H54 (cell line): ENCODE measurements at regions not wholly inside any gene's neighbourhood (a gene's known extent, or its start where the extent isn't known, plus 50 kb on each side); places are given as distances from the start of the nearest gene placed in this dataset.
"Not testable (repeated sequence)": the region's sequence is repeated elsewhere in the genome, so short reads cannot be mapped to it uniquely, and the experiment has no call there.

Experiments used
- DNase-seq: peaks from one replicate; pipeline ENCODE4 v3.0.0; 2011; ENCODE audit warnings: low spot score, mixed read lengths; ENCODE audit not compliant: insufficient read length
- FAIRE-seq: peaks from 3 replicates; lab custom pipeline; 2011; peaks lifted over from hg19 to GRCh38; lab: Jason Lieb, UNC
- POLR2A ChIP-seq: IDR thresholded peaks from 2 replicates; pipeline ENCODE4 v1.6.1; 2011; ENCODE audit warnings: low read depth, mild to moderate bottlenecking, low read length

- DNase-seq, result no peak
- no peak for TF ChIP-seq POLR2A
- FAIRE-seq, result no peak
These were observed 125.3 kb upstream of the TACR3 start for GRCh38 chr4:103845075-103845474.

DNA sequence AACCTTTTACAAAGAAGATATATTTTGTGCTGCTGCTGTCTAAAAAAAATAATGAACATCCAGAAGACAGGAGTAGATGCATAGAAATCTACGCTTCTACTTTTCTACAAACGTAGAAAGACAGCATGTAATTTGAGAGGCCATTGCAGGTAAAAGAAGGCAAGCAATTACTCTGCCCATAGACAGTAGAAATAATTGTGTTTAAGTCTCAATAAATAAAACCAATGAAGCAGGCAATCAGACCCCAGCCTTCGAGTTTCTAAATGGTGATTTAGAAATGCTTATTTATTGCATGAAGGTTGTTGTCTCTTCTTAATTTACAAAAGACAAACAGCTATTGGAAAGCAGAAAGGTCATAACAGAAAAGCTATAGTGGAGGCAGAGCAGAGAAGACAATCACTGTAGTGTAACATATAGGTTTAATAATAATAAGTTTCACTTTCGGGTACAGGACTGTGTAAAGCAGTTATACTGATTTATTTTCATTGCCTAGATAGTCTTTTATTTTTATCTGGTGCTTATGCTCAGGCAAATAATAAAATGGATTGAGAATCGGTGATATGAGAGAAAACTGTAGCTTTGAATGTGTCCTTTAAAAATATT, 123.0 kb upstream of the TACR3 start:
- FAIRE-seq (no peak), DNase-seq (no peak)
- TF ChIP-seq POLR2A, result no peak

GRCh38 chr4:103842076-103842475, 122.3 kb upstream of the TACR3 start:
- FAIRE-seq, result no peak
- no peak for DNase-seq
- no peak for TF ChIP-seq POLR2A

GRCh38 chr4:103810308-103810707, 90.5 kb upstream of the TACR3 start:
- not testable (repeated sequence) for FAIRE-seq, DNase-seq

DNA sequence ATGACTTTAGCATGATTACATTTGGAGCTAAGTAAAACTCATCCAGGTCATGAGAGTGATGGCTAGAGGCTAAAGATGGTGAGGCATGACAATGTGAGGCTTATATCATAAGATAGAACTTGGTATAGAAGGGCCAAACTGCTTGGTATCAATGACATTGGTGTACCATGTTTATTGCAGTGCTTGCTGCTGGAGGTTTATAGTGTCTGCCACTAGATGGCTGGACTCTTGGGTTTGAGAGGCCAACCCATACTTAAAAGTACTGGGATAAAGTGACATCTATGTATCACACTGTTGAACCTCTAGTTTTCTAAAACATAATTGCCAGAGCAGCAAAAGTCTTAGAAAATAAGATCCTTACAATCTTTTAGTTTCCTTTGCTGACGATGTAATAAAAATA, 83.0 kb upstream of the TACR3 start:
- TF ChIP-seq POLR2A, result no peak
- no peak for FAIRE-seq
- no peak for DNase-seq

- FAIRE-seq (no peak), DNase-seq (no peak)
- TF ChIP-seq POLR2A, result no peak
These were observed 67.3 kb upstream of the TACR3 start for GRCh38 chr4:103787057-103787456.

DNA sequence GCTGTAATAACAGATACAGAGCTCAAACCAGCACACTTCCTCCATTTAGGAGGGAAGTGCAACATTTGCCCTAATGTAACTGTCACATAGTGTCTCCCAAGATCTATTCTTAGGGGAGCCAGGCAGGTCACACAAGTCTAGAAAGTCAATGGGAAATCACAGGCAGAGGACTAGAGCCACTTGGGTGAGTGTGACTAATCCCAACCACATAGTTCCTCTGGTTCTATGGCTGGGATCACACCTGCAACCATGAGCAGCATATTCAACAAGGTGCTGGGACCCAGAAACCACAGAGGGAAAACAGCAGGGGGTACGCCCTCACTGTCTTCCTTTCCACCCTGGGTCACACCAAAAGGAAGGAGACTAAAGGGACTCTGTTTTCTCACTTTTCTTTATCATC, 66.8 kb upstream of the TACR3 start:
- TF ChIP-seq POLR2A, result no peak
- DNase-seq (no peak), FAIRE-seq (no peak)

DNA sequence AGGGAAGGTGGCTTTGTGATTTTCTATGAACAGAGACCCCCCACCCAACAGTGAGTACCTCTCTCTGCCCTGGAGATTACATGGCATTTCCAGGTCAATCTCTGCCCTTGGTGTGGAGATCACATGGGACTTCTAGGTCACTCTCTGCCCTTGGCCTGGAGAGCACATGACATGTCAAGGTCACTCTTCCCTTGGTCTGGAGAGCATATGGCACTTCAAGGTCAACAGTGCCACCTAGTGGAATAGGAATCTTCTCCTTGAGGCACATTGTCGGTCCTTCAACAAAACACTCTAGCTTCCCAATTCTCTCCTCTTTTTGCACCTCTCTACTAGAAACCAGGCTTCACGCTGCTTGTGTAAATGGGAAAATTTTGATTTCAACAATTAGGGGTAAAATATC, 66.2 kb upstream of the TACR3 start:
- FAIRE-seq (peak; percentile 84), DNase-seq (peak; percentile 9)
- no peak for TF ChIP-seq POLR2A

GRCh38 chr4:103778221-103778620, 58.4 kb upstream of the TACR3 start:
- DNase-seq (no peak), FAIRE-seq (no peak)
- no peak for TF ChIP-seq POLR2A

DNA sequence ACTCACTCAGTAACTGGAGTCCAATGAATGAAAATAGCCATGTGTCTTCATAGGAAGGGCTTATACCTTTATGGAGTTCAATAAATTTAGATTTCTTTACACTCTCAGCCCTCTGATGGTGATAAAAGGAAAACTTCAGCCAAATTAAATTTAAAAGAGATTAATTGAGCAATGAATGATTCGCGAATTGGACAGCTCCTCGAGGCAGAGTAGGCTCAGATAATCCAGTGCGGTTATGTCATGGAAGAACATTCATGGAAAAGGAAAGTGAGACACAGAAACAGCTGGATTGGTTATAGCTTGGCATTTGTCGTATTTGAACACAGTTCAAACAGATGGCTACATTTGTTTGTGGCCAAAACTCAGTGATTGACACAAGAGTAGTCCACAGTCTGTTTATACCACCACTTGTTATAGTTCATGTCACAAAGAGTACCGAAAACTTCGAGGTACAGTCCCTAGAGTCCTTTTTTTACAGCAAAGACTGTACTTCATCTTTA, 54.6 kb upstream of the TACR3 start:
- no peak for DNase-seq
- FAIRE-seq, result no peak
- TF ChIP-seq POLR2A, result no peak

GRCh38 chr4:103773691-103774231, 54.0 kb upstream of the TACR3 start:
- TF ChIP-seq POLR2A, result no peak
- no peak for FAIRE-seq
- no peak for DNase-seq
